CD4-positive, alpha-beta T cell (primary cell): ENCODE measurements at regions not wholly inside any gene's neighbourhood (a gene's known extent, or its start where the extent isn't known, plus 50 kb on each side); places are given as distances from the start of the nearest gene placed in this dataset.

Experiments used
- ATAC-seq: fragments of 200-7000 bp; cut with Tn5 transposase; one replicate; pipeline ENCODE4 v1.10.0; 2022; ENCODE audit warnings: mild to moderate bottlenecking; ENCODE audit not compliant: poor library complexity
- CTCF ChIA-PET: fragments of 350-600 bp; sonication (Branson Sonifier 250); formaldehyde crosslinking; loops from one replicate; lab custom pipeline; 2021; ENCODE audit warnings: antibody characterized with exemption, inconsistent platforms; lab: Charles Lee
- POLR2A ChIA-PET: fragments of 350-600 bp; sonication (Branson Sonifier 250); formaldehyde crosslinking; loops from one replicate; lab custom pipeline; 2021; ENCODE audit warnings: antibody characterized with exemption, inconsistent platforms; lab: Charles Lee
- DNase-seq, 14 experiments: peaks; one replicate each; pipeline ENCODE4 v3.0.0-alpha.2; 2013 to 2020; ENCODE audit warnings: mixed read lengths in 2 of 14
- H3K27ac ChIP-seq, 2 donors: one replicate each; pipeline versions ENCODE4 v1.5.1 to v1.7.0; 2013; ENCODE audit warnings: low read length in 2 of 2, low read depth in 1 of 2, mild to moderate bottlenecking in 1 of 2
- H3K27me3 ChIP-seq, 2 experiments: 1 replicate in 1 of 2; 2 replicates in 1 of 2; pipeline versions ENCODE4 v1.6.1 to v1.7.0; 2013; ENCODE audit warnings: low read length in 2 of 2, control low read depth in 1 of 2, mild to moderate bottlenecking in 1 of 2, moderate library complexity in 1 of 2; ENCODE audit not compliant: insufficient read depth in 2 of 2, control insufficient read depth in 1 of 2
- H3K36me3 ChIP-seq: one replicate; pipeline ENCODE4 v1.6.1; 2013; ENCODE audit warnings: low read length, control low read depth; ENCODE audit not compliant: insufficient read depth
- H3K4me1 ChIP-seq: one replicate; pipeline ENCODE4 v1.6.1; 2013; ENCODE audit warnings: low read length, control low read depth; ENCODE audit not compliant: insufficient read depth
- H3K4me3 ChIP-seq: one replicate; pipeline ENCODE4 v1.5.1; 2013; ENCODE audit warnings: mild to moderate bottlenecking, low read length, moderate library complexity
- H3K9me3 ChIP-seq, 2 experiments: 1 replicate in 1 of 2; 2 replicates in 1 of 2; pipeline versions ENCODE4 v1.6.1 to v1.7.0; 2013; ENCODE audit warnings: low read length in 2 of 2, mild to moderate bottlenecking in 2 of 2, control low read depth in 1 of 2, moderate library complexity in 1 of 2; ENCODE audit not compliant: control insufficient read depth in 1 of 2, insufficient read depth in 1 of 2
- H3K27ac Mint-ChIP-seq: one replicate; pipeline ENCODE4 v1.8.0; 2020; ENCODE audit warnings: mixed read lengths
- H3K27me3 Mint-ChIP-seq: one replicate; pipeline ENCODE4 v1.8.0; 2021; ENCODE audit warnings: mixed read lengths
- H3K36me3 Mint-ChIP-seq: one replicate; pipeline ENCODE4 v1.8.0; 2021; ENCODE audit warnings: low read depth, mixed read lengths
- H3K4me1 Mint-ChIP-seq: one replicate; pipeline ENCODE4 v1.8.0; 2021; ENCODE audit warnings: low read depth, mixed read lengths
- H3K4me3 Mint-ChIP-seq: one replicate; pipeline ENCODE4 v1.8.0; 2020; ENCODE audit warnings: mild to moderate bottlenecking, mixed read lengths
- H3K9me3 Mint-ChIP-seq: one replicate; pipeline ENCODE4 v1.8.0; 2020; ENCODE audit warnings: mixed read lengths
- CTCF ChIP-seq: fragments of 200-600 bp; IDR thresholded peaks from one replicate; pipeline ENCODE4 v1.8.0; 2022; ENCODE audit warnings: antibody characterized with exemption, mild to moderate bottlenecking
- intact Hi-C, 2 experiments: fragments of 100-400 bp; cut with DNase I in 1 of 2; cut with micrococcal nuclease in 1 of 2; formaldehyde crosslinking; loops; one replicate each; pipeline versions ENCODE4 v1.15.1 to v1.9.0; 2023 to 2025; cut with DNase I, micrococcal nuclease

GRCh38 chr5:145203193-145203592 is 631.9 kb downstream of the PRELID2 start:
- Histone ChIP-seq H3K36me3 (no peaks in the 10 kb centered on the region), H3K4me1 (no peaks in the 10 kb centered on the region), H3K9me3 (no peaks in the 10 kb centered on the region), H3K27ac (no peak overlapping the region), H3K4me3 (no peak overlapping the region), H3K27me3 (no peaks in the 10 kb centered on the region)
- ATAC-seq = no peak
- ChIA-PET CTCF (no interaction called here), POLR2A (no interaction called here)
- no peaks in the 10 kb centered on the region for H3K36me3 Mint-ChIP-seq
- DNase-seq = no peak
- H3K4me1 Mint-ChIP-seq = no peaks in the 10 kb centered on the region
- H3K4me3 Mint-ChIP-seq = no peak overlapping the region
- TF ChIP-seq CTCF = no peak
- H3K27me3 Mint-ChIP-seq = no peaks in the 10 kb centered on the region
- intact Hi-C loops = no loop called here
- peaks cover 15% of the 10 kb centered on the region for H3K9me3 Mint-ChIP-seq
- H3K27ac Mint-ChIP-seq = no peak overlapping the region

GRCh38 chr5:145198525-145199260 is 636.4 kb downstream of the PRELID2 start:
- Histone ChIP-seq H3K9me3 (no peaks in the 10 kb centered on the region), H3K36me3 (no peaks in the 10 kb centered on the region), H3K4me1 (no peaks in the 10 kb centered on the region), H3K27me3 (no peaks in the 10 kb centered on the region), H3K4me3 (no peak overlapping the region), H3K27ac (no peak overlapping the region)
- H3K9me3 Mint-ChIP-seq = peaks cover 3% of the 10 kb centered on the region
- no peak for TF ChIP-seq CTCF
- H3K4me3 Mint-ChIP-seq = no peak overlapping the region
- ChIA-PET CTCF (no interaction called here), POLR2A (no interaction called here)
- intact Hi-C loops = no loop called here
- no peaks in the 10 kb centered on the region for H3K4me1 Mint-ChIP-seq
- H3K27ac Mint-ChIP-seq = no peak overlapping the region
- no peaks in the 10 kb centered on the region for H3K36me3 Mint-ChIP-seq
- DNase-seq = no peak
- ATAC-seq = no peak
- no peaks in the 10 kb centered on the region for H3K27me3 Mint-ChIP-seq

- H3K4me1 ChIP-seq = no peaks in the 10 kb centered on the region
- no peaks in the 10 kb centered on the region for H3K27me3 ChIP-seq
- Mint-ChIP-seq H3K4me3 (no peak overlapping the region), H3K27ac (no peak overlapping the region), H3K27me3 (no peaks in the 10 kb centered on the region), H3K4me1 (no peaks in the 10 kb centered on the region), H3K9me3 (peaks cover 14% of the 10 kb centered on the region), H3K36me3 (no peaks in the 10 kb centered on the region)
- ATAC-seq (no peak), DNase-seq (no peak)
- POLR2A ChIA-PET = no interaction called here
- H3K9me3 ChIP-seq = no peaks in the 10 kb centered on the region
- no peak overlapping the region for H3K4me3 ChIP-seq
- H3K36me3 ChIP-seq = no peaks in the 10 kb centered on the region
- no peak overlapping the region for H3K27ac ChIP-seq
- CTCF ChIA-PET = no interaction called here
- intact Hi-C loops = no loop called here
- no peak for TF ChIP-seq CTCF
Measured at GRCh38 chr5:145189746-145190145, 645.4 kb downstream of the PRELID2 start.
